ENCODE measurements at regions not wholly inside any gene's neighbourhood (a gene's known extent, or its start where the extent isn't known, plus 50 kb on each side); places are given as distances from the start of the nearest gene placed in this dataset.
"Not testable (repeated sequence)": the region's sequence is repeated elsewhere in the genome, so short reads cannot be mapped to it uniquely, and the experiment has no call there.

DNA sequence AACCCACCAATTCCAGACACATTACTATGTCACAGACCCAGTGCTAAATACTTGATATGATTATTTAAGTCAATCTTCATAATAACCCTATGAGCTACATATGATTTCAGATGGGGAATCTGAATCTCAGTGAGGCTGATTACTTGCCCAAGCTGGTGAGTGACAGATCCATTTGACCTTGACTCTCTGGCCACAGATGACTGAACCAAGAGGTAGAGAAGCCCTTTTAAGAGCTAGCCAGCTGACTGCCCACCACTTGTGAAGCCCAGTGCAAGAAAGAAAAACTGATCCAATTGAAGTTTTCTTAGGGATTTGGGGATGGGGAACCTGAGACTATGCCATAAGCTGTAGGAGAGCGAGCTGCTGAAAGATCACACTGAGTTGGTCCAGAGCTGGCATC lies 124.7 kb upstream of the SPATA12 start:
- Histone ChIP-seq H3K4me3 (no peak overlapping the region), H3K27me3 (no peaks in the 10 kb centered on the region), H3K4me1 (no peaks in the 10 kb centered on the region), H3K36me3 (no peaks in the 10 kb centered on the region), H3K9me3 (no peaks in the 10 kb centered on the region), H3K27ac (no peak overlapping the region)
- intact Hi-C loops (cut with DNase I), result no loop called here
- no peak for DNase-seq (ENCODE audit: low spot score in 2 of 2)
- TF ChIP-seq, protein P1, sequence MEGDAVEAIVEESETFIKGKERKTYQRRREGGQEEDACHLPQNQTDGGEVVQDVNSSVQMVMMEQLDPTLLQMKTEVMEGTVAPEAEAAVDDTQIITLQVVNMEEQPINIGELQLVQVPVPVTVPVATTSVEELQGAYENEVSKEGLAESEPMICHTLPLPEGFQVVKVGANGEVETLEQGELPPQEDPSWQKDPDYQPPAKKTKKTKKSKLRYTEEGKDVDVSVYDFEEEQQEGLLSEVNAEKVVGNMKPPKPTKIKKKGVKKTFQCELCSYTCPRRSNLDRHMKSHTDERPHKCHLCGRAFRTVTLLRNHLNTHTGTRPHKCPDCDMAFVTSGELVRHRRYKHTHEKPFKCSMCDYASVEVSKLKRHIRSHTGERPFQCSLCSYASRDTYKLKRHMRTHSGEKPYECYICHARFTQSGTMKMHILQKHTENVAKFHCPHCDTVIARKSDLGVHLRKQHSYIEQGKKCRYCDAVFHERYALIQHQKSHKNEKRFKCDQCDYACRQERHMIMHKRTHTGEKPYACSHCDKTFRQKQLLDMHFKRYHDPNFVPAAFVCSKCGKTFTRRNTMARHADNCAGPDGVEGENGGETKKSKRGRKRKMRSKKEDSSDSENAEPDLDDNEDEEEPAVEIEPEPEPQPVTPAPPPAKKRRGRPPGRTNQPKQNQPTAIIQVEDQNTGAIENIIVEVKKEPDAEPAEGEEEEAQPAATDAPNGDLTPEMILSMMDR (IDR thresholded peaks at IDR 0.05), result no peak

DNA sequence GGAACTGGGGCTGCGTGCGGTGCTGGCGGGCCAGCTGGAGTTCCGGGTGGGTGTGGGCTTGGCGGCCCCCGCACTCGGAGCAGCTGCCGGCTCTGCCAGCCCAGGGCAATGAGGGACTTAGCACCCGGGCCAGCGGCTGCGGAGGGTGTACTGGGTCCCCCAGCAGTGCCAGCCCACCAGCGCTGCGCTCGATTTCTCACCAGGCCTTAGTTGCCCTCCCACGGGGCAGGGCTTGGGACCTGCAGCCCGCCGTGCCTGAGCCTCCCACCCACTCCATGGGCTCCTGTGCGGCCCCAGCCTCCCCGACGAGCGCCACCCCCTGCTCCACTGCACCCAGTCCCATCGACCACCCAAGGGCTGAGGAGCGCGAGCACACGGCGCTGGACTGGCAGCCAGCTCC lies 126.0 kb upstream of the SPATA12 start:
- DNase-seq (ENCODE audit: low spot score in 2 of 2); H3K4me3 ChIP-seq; H3K9me3 ChIP-seq; H3K4me1 ChIP-seq; intact Hi-C loops (cut with DNase I); H3K27ac ChIP-seq; H3K27me3 ChIP-seq; H3K36me3 ChIP-seq: not testable (repeated sequence)

DNA sequence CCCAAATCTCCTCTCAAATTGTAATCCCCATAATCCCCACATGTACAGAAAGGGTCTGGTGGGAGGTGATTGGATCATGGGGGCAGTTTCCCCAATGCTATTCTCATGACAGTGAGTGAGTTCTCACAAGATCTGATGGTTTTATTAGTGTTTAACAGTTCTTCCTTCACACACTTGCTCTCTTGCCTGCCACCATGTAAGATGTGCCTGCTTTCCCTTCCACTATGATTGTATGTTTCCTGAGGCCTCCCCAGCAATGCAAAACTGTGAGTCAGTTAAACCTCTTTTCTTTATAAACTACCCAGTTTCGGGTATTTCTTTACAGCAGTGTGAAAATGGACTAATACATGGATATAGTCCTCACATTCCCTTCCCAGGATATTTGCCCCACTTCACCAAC lies 126.7 kb upstream of the SPATA12 start:
- no peak overlapping the region for H3K4me3 ChIP-seq
- intact Hi-C loops (cut with DNase I), result no loop called here
- no peaks in the 10 kb centered on the region for H3K9me3 ChIP-seq
- H3K4me1 ChIP-seq, result peaks cover 0 to 4% of the 10 kb centered on the region in 2 donors
- TF ChIP-seq, protein P1 (IDR thresholded peaks at IDR 0.05), result no peak
- no peak overlapping the region for H3K27ac ChIP-seq
- H3K27me3 ChIP-seq, result no peaks in the 10 kb centered on the region
- DNase-seq (ENCODE audit: low spot score in 2 of 2), result no peak
- no peaks in the 10 kb centered on the region for H3K36me3 ChIP-seq

DNA sequence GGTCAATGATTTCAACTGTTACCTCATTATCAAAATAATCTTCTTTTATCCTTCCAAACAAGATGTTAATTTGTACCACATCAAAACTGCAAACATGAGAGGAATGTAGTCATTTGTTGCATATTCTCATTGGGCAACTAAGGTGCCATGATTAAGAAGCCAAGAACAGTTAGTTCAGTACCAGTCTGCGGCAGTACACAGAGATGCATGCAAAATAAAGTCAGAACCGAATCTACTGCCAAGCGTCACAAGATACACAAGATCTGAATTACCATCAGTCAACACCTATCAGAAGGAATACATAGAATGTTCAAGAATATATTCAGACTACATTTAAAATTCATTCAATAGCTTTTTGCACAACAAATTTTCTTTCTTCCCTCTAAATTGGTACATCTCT lies 127.6 kb upstream of the SPATA12 start:
- no peak for DNase-seq (ENCODE audit: low spot score in 2 of 2)
- H3K27me3 ChIP-seq, result no peaks in the 10 kb centered on the region
- no peaks in the 10 kb centered on the region for H3K9me3 ChIP-seq
- no peak overlapping the region for H3K4me3 ChIP-seq
- TF ChIP-seq, protein P1 (IDR thresholded peaks at IDR 0.05), result no peak
- H3K27ac ChIP-seq, result no peak overlapping the region
- peaks cover 0 to 4% of the 10 kb centered on the region in 2 donors for H3K4me1 ChIP-seq
- no peaks in the 10 kb centered on the region for H3K36me3 ChIP-seq
- intact Hi-C loops (cut with DNase I), result no loop called here

GRCh38 chr3:56931836-56932235 lies 128.6 kb upstream of the SPATA12 start:
- no peak overlapping the region for H3K4me3 ChIP-seq
- DNase-seq (ENCODE audit: low spot score in 2 of 2), result no peak
- no peaks in the 10 kb centered on the region for H3K9me3 ChIP-seq
- no peaks in the 10 kb centered on the region for H3K27me3 ChIP-seq
- H3K27ac ChIP-seq, result no peak overlapping the region
- TF ChIP-seq, protein P1 (IDR thresholded peaks at IDR 0.05), result no peak
- H3K36me3 ChIP-seq, result no peaks in the 10 kb centered on the region
- peaks cover 0 to 4% of the 10 kb centered on the region in 2 donors for H3K4me1 ChIP-seq
- intact Hi-C loops (cut with DNase I), result no loop called here

GRCh38 chr3:56930706-56931105 lies 129.0 kb upstream of the ARHGEF3 start:
- Histone ChIP-seq H3K36me3 (no peaks in the 10 kb centered on the region), H3K27ac (peak overlapping the region in 1 of 2 donors; percentile 21), H3K27me3 (no peaks in the 10 kb centered on the region), H3K9me3 (no peaks in the 10 kb centered on the region), H3K4me3 (no peak overlapping the region), H3K4me1 (peaks cover 0 to 4% of the 10 kb centered on the region in 2 donors)
- TF ChIP-seq, protein P1 (IDR thresholded peaks at IDR 0.05), result no peak
- intact Hi-C loops (cut with DNase I), result no loop called here
- DNase-seq (ENCODE audit: low spot score in 2 of 2), result no peak
